Astrocyte of the hippocampus (primary cell): ENCODE measurements at regions not wholly inside any gene's neighbourhood (a gene's known extent, or its start where the extent isn't known, plus 50 kb on each side); places are given as distances from the start of the nearest gene placed in this dataset.

Experiments used
- DNase-seq: peaks from one replicate; pipeline ENCODE4 v3.0.0; 2011; ENCODE audit warnings: low read depth, low spot score

DNA sequence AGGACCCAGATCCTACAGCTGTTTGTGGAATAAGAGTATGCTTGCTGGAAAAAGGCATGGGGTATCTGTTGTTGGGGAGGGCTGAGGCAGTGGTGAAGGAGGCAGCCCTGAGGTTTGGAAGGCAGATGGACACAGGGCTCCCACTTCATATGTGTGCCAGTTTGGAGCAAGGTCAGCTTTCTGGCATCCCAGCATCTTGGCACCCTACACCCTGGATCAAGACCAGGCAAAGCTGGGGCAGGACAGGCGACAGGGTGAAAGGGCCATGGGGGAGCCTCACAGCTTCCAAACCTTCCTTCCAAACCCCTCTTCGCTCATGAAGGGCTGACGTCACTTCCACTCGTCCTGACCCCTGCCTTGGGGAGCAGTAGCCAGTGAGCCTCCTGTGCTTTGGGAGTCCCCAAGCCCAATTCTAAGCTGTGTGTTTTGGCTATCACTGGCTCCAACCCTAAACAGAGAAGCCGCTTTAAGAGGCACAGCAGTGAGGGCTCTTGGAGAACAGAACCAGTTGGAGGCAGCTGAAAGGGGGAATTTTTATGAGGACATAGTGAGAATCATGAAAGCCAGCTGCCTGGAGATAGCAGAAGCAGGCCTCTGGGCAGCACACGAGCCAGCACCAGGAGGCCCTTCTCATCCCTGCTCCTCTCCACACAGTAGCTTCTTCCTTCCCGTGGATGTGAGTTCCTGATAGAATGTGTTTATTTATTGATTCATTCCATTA is 448.6 kb upstream of the CDH4 start:
- DNase-seq = no peak

DNA sequence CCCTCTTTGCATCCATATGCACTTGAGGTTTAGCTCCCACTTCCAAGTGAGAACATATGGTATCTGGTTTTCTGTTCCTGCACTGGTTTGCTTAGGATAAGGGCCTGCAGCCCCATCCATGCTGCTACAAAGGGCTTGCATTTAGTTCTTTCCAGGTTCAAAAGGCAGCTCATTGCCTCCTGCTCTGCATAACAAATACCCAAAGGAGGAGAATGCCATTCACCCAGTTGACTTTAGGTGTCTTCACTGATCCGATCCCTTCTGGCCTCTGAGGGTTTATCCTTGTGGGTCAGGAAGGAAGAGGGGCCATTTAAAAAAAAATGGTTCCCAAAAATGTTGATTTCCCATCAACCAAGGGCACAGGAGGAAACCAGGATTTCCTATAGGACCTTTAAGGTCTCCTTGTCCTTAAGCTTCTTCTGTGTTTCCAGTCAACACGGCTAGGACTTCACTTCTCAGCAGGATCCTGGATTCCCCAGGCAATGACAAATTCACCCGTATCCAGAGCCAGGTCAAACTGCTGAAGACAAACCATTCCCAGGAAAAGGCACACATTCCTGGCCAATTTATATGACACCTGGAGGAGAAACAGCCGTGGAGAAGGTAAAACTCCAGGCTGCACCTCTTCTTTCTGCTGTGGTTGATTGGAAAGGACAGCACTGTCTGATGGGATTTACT is 447.7 kb upstream of the CDH4 start:
- no peak for DNase-seq

DNA sequence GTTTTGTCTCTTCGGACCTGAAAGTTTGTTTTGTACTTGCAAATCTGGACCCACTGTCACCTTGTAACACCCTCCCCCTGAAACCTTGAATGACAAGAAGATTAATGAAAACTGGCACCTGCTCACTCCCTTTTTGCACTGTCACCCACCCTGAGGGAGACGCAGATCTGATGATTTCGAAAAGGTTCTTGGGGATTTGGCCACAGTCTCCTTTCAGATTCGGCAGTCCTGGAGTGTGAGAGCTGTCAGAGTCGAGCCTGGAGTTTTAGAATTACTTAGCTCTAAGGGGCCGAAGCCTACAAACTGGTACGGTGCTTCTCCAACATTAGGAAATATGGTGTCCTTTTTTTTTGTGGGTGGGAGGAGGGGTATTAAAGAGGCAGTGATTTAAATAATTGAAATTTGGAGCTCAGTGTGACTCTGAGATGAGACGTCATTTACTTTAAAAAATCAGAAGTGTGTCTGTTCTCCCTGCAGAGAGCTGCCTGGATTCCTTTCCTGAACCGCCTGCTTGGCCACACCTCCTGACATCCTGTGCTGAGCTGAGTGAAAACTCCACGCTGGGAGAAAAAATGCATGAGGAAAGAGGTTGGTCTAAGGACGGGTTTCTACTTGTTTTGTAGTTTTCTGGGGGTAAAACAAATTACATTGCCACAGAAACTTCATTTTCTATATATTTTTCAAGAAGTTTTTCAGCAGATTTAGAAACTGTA is 447.0 kb upstream of the CDH4 start:
- peak; percentile 16 for DNase-seq

GRCh38 chr20:60806354-60806753 is 445.7 kb upstream of the CDH4 start:
- no peak for DNase-seq

GRCh38 chr20:60806824-60807223 is 445.2 kb upstream of the CDH4 start:
- no peak for DNase-seq

DNA sequence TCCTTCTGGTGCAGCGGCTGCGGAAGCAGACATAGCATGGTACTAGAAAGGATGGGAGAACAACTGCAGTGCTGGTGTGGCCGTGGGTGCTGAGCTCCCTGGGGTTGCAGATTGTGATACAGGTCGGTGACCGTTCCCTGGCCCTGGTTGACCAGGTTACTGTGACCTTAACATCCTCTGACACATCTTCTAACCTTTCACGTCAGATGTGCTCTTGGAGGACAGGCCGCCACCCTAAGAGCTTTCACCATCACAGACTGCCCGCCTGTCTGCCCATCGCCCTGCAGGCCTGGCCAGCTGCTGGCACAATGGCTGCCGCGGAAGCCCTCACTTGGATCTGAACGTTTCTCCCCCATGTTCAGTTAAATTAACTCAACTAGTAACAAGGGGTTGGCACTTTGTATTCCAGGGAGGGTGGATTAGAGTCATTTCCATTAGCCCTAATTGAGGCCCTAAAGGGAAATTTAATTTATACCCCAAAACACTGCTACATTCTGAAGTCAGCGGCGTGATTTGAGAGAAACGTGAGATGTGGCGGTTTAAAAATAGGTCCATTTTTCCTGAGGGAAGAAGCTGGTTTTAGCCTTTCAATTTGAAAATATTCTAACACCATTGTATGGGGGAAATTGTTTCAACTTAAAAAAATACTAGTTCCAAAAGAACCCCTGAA is 443.9 kb upstream of the CDH4 start:
- DNase-seq = no peak

DNA sequence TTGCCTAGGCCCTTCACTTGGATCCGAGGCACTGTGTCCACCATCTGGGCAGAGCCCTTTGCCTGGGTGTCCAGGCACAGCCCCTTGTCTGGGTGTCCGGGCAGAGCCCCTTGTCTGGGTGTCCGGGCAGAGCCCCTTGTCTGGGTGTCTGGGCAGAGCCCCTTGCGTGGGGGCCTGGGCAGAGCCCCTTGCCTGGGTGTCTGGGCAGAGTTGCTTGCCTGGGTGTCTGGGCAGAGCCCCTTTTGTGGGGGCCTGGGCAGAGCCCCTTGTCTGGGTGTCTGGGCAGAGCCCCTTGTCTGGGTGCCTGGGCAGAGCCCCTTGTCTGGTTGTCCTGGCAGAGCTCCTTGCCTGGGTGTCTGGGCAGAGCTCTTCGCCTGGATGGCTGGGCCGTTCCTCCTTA is 443.4 kb upstream of the CDH4 start:
- no peak for DNase-seq

GRCh38 chr20:60810561-60810960 is 441.5 kb upstream of the CDH4 start:
- no peak for DNase-seq

DNA sequence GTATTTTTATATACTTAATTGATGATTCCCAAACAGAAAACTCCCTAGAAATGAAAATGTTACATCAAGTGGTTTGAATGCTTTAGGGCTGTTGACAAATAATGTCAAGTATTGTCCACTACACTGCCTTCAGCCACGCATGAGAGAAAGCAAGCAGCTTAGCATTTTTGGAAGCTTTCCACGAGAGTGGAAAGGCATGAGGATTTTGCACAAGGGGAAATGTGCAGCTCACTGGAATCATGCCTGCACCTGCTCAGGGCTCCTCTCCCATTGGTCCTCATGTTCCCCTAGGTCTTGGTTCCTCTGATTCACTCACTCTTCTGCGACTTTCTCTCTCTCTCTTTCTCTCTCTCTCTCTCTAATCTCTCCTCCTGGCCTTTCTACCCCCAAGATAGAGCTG is 439.5 kb upstream of the CDH4 start:
- DNase-seq = no peak

DNA sequence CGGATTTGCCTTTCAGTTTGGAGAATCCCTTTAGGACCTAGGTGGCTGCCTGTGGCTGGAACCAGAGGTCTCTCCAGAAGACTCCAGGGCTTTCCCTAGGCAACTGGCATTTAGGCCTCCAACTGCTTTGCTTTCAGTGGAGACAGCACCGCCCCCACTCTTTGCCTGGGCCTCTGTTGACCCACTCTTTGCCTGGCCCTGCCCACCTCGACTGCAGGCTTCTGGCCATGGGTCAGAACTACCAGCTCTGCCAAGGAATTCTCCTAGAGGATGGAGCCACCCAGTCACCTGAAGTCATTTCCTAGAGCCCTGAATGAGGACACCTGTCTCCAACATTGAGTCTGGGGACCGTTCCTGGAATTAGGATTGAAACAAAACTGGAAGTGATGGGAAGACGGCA is 439.0 kb upstream of the CDH4 start:
- DNase-seq = no peak

- DNase-seq = no peak
Observed at GRCh38 chr20:60815656-60816055, 436.4 kb upstream of the CDH4 start.

DNA sequence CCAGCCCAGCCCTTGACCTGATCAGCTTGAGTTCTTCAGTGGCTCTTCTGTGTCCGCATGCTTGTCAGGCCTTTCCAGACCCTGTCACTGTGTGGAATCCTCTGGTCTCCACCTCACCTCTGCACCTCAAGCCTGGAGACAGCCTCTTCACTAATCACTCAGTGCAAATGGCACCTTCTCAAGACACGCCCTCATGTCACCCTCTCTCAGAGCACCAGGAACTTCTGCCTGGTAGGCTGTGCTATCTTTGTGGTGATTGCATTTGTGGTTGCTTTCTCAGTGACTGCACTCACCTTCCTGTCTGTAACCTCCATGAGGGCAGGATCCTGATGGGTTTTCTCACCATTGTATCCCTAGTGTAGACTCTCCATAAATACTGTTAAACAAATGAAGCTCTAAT is 435.2 kb upstream of the CDH4 start:
- no peak for DNase-seq

DNA sequence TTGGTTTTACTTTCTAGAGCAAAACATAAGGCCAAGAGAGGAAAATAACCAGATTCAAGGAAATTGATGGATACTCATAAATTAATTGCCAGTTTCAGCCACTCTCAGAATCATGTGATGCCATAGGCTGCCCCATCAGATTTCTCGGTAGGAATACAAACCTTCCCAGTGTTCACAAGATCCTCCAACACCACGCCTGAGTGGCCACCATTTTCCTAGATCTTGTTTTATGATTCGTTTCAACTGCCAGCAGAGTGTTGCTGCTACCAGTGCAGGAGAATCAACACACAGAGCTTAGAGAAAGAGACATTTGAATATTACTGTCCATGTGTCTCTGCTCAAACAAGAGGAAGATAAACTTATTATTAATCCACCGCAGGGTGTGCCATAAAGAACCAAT is 434.2 kb upstream of the CDH4 start:
- DNase-seq = no peak

DNA sequence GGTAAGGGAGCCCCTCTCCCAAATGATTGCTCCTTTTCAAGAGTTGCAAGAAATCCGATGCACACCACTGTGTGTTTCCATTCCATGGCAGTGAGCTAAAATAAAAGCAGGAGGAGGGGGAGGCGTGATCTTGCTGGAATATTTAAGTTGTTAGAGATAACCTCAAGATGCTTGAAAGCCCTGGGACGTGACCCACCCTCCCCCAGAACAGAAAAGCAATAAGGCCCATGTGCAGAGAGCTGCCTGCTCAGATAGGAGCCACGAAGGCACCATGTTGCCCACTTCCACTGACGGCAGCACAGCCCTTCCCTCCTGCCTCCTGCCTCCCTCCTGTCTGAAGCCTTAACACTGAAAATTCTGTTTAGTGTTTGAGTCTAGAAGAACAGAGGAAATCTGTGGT is 432.6 kb upstream of the CDH4 start:
- no peak for DNase-seq

- no peak for DNase-seq
Observed at GRCh38 chr20:60820149-60820548, 431.9 kb upstream of the CDH4 start.

GRCh38 chr20:60820918-60821317 is 431.1 kb upstream of the CDH4 start:
- no peak for DNase-seq

DNA sequence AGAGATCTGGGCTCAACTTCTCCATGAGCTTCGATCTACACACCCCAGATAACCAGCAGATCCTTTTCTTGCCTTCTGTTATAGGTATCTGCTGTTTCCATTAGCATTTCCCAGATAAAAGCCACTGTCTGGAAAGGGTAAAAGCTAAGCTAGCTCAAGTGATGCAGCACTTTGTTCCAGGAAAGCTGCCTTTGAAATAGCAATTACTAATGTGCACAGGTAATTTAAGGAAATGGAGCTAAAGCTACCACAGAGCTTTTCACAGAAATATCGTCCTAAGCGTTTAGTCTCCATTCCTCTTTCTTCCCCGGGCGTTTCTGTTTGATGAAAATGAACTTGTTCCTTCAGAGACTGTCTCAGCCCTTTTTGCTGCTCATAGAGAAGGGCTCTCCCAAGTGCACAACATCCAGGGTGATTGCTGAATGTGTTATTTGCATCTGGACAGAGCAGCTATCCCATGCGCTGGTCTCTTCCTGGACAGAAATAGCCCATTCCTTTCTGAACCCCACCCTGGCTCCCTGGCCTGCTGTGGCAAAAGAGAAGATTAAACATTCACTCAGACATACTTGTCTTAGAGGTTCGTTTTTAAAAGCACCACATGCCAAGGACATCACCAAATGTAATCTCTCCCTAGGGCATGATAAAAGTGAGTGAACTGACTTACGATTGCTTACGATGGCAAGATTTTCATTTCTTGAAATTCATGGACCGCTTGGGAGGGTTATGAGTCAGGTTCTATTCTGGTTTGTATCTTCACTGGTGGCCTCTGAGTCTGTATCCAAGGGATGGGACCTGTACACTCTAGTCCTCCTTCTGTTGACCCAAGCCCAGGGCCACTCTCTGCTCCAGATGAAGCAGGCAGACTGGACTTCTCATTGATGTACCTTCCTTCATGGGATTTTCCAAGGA is 429.1 kb upstream of the CDH4 start:
- no peak for DNase-seq

DNA sequence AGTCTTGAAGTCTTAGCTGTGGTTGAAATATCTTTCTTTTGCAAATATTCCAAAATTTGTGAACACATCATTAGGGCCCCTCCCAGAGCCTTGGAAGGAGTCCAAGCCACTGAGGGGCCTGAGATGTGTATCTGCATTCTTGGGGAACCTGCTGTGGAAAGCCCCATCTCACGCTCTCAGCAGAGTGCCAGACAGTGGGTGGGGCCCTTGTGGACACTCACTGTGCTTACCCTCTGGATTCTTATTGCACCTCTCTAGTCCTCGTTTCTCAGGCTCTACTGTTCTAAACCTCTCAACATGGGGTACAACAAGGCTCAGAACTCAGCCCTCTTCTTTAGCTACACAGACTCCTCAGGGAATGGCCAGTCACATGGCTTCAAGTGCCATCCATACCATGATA is 416.2 kb upstream of the CDH4 start:
- DNase-seq = no peak

DNA sequence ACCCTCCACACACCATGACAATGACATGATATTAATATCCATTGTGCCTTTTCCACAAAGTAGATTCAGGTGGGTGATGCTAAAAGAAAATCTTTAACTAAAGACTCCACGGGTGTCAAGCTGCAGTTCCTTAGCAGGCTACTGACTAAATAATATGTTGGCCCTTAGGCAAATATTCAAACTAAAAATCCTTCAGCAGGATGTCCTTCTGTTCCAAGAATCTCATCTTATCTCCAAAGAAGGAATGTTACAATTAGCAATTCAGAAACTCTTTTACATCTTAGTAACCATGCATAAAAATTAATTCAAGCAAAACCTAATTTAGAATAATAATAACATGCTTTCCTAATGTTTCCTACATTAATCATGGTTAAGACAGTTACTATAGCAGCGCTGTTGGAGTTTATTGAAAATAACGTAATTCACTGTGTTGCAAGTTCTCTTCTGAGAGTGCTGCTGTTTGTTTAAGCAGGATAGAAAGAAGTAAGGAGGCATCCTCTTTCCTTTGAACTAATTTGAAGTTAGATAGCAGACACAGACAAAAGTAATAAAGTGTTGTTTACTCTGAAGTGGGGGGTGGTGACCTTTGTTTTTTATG is 414.8 kb upstream of the CDH4 start:
- DNase-seq = no peak

DNA sequence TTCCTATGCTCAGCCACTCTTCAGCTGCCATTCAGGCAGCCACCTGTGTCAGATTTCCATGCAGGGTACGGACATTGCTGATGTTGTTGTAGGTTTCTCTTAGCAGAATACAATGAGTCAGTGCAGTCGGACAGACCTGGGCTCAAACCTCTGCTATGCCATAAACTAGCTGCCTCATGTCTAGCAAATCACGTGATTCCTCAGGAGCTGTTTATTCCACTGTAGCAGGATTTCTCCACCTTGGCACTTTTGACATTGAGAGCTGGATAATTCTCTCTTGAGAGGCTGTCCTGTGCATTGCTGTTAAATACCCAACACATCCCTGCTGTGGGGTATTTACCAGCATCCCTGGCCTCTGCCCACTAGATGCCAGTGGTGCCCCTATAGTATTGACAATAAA is 413.8 kb upstream of the CDH4 start:
- DNase-seq = no peak

DNA sequence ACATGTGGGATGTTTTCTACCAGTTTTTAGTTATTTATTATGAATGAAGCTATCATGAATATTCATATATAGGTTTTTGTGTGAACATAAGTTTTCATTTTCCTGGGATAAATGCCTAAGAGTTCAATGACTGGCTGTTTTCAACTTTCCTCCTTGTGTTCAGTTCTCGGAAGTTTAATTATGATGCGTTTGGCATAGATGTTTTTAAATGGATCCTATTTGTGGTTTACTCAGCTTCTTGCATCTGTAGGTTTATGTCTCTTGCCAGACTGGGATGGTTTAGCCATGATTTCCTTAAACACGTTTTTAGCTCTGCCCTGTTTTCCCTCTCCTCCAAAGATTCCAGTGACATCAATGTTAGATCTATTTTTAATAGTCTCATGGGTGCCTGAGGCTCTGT is 411.1 kb upstream of the CDH4 start:
- DNase-seq = no peak
